ENCODE measurements at regions not wholly inside any gene's neighbourhood (a gene's known extent, or its start where the extent isn't known, plus 50 kb on each side); places are given as distances from the start of the nearest gene placed in this dataset.

- no peaks in the 10 kb centered on the region for H3K27me3 Mint-ChIP-seq (ENCODE audit: low read depth in 2 of 2)
- no CpG with 5 or more reads among the region's 1 CpG for WGBS (ENCODE audit: insufficient coverage)
Measured at GRCh38 chr5:106152569-106152968, 1518.2 kb downstream of the EFNA5 start.

GRCh38 chr5:106142116-106142515, 1528.6 kb downstream of the EFNA5 start:
- Mint-ChIP-seq H3K4me3 (no peak overlapping the region), H3K27ac (no peak overlapping the region), H3K27me3 (ENCODE audit: low read depth in 2 of 2) (no peaks in the 10 kb centered on the region), H3K36me3 (no peaks in the 10 kb centered on the region), H3K4me1 (no peaks in the 10 kb centered on the region), H3K9me3 (peaks cover 4 to 8% of the 10 kb centered on the region in 2 donors)
- H3K4me3 ChIP-seq (ENCODE audit: low read length), result no peak overlapping the region
- no peaks in the 10 kb centered on the region for H3K4me1 ChIP-seq (ENCODE audit: control insufficient read depth, insufficient read depth, low read length)
- no peak overlapping the region for H3K27ac ChIP-seq (ENCODE audit: low read length)
- TF ChIP-seq CTCF (IDR thresholded peaks at IDR 0.05), result no peak
- H3K27me3 ChIP-seq (ENCODE audit: control insufficient read depth, insufficient read depth, low read length), result no peaks in the 10 kb centered on the region
- no peak for DNase-seq
- no peak for ATAC-seq
- intact Hi-C loops (cut with micrococcal nuclease), result no loop called here
- H3K9me3 ChIP-seq (ENCODE audit: control insufficient read depth, insufficient read depth, low read length), result no peaks in the 10 kb centered on the region
- no peaks in the 10 kb centered on the region for H3K36me3 ChIP-seq (ENCODE audit: control insufficient read depth, insufficient read depth, low read length)

More at GRCh38 chr5:106152569-106152968, 1518.2 kb downstream of the EFNA5 start:
- H3K4me3 ChIP-seq (ENCODE audit: low read length), result no peak overlapping the region
- ATAC-seq (no peak), DNase-seq (no peak)
- H3K4me3 Mint-ChIP-seq, result no peak overlapping the region
- no peaks in the 10 kb centered on the region for H3K36me3 Mint-ChIP-seq
- H3K27me3 ChIP-seq (ENCODE audit: control insufficient read depth, insufficient read depth, low read length), result no peaks in the 10 kb centered on the region
- H3K27ac Mint-ChIP-seq, result no peak overlapping the region
- no peaks in the 10 kb centered on the region for H3K4me1 ChIP-seq (ENCODE audit: control insufficient read depth, insufficient read depth, low read length)
- intact Hi-C loops (cut with micrococcal nuclease), result no loop called here
- no peaks in the 10 kb centered on the region for H3K36me3 ChIP-seq (ENCODE audit: control insufficient read depth, insufficient read depth, low read length)
- H3K9me3 Mint-ChIP-seq, result peaks cover 8 to 20% of the 10 kb centered on the region in 2 donors
- H3K27ac ChIP-seq (ENCODE audit: low read length), result no peak overlapping the region
- no peaks in the 10 kb centered on the region for H3K9me3 ChIP-seq (ENCODE audit: control insufficient read depth, insufficient read depth, low read length)
- no peaks in the 10 kb centered on the region for H3K4me1 Mint-ChIP-seq
- no peak for TF ChIP-seq CTCF (IDR thresholded peaks at IDR 0.05)

- no CpG with 5 or more reads among the region's 2 CpGs for WGBS (ENCODE audit: insufficient coverage)
- H3K27ac Mint-ChIP-seq, result no peak overlapping the region
- no peaks in the 10 kb centered on the region for H3K4me1 ChIP-seq (ENCODE audit: control insufficient read depth, insufficient read depth, low read length)
Measured at GRCh38 chr5:106140101-106140500, 1530.6 kb downstream of the EFNA5 start.

More at GRCh38 chr5:106140101-106140500, 1530.6 kb downstream of the EFNA5 start:
- ATAC-seq, result no peak
- Histone ChIP-seq H3K27me3 (ENCODE audit: control insufficient read depth, insufficient read depth, low read length) (no peaks in the 10 kb centered on the region), H3K36me3 (ENCODE audit: control insufficient read depth, insufficient read depth, low read length) (no peaks in the 10 kb centered on the region), H3K27ac (ENCODE audit: low read length) (no peak overlapping the region), H3K9me3 (ENCODE audit: control insufficient read depth, insufficient read depth, low read length) (no peaks in the 10 kb centered on the region), H3K4me3 (ENCODE audit: low read length) (no peak overlapping the region)
- Mint-ChIP-seq H3K4me3 (no peak overlapping the region), H3K27me3 (ENCODE audit: low read depth in 2 of 2) (no peaks in the 10 kb centered on the region), H3K36me3 (no peaks in the 10 kb centered on the region), H3K4me1 (no peaks in the 10 kb centered on the region), H3K9me3 (peaks cover 4 to 5% of the 10 kb centered on the region in 2 donors)
- intact Hi-C loops (cut with micrococcal nuclease), result no loop called here
- no peak for DNase-seq
- no peak for TF ChIP-seq CTCF (IDR thresholded peaks at IDR 0.05)

Data from natural killer cell (primary cell).